ENCODE measurements at regions not wholly inside any gene's neighbourhood (a gene's known extent, or its start where the extent isn't known, plus 50 kb on each side); places are given as distances from the start of the nearest gene placed in this dataset.

DNA sequence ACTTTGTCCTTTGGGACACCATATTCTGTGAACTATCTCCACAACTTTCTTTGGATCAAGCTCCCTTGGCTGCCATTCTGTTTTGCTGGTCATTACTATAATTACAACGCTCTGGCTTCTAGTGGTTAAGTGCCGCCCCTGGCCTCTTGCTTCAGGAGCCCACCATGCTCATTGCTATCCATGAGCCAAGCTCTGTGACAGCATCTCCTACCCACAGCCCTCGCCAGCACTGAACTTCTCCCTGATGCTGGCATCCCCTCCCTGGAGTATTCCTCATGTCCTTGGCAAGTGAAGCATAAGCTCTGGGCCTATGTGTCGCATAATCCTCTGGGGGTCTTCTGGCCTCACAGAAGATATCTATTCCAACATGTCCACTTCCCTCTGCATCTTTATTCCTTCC, 60.6 kb upstream of the DHX40 start:
- Histone ChIP-seq H3K27ac (no peak overlapping the region), H3K4me1 (no peaks in the 10 kb centered on the region), H3K79me2 (no peaks in the 10 kb centered on the region)

GRCh38 chr17:59505610-59506276, 59.7 kb upstream of the DHX40 start:
- H3K36me3 ChIP-seq (ENCODE audit: control insufficient read depth, insufficient read depth, low read length): no peaks in the 10 kb centered on the region
- no peak overlapping the region for H3K4me3 ChIP-seq (ENCODE audit: low read depth, low read length)
- no peak overlapping the region for H3K9ac ChIP-seq
- no peak overlapping the region for H3K4me2 ChIP-seq (ENCODE audit: low read length)
- no peaks in the 10 kb centered on the region for H3K9me3 ChIP-seq (ENCODE audit: control insufficient read depth, low read length)
- no peak overlapping the region for H2AFZ ChIP-seq
- H3K27me3 ChIP-seq (ENCODE audit: control insufficient read depth, insufficient read depth, low read length): no peaks in the 10 kb centered on the region
- no peaks in the 10 kb centered on the region for H3K4me1 ChIP-seq
- H3K27ac ChIP-seq: no peak overlapping the region
- no peaks in the 10 kb centered on the region for H3K79me2 ChIP-seq
- TF ChIP-seq CTCF (IDR thresholded peaks at IDR 0.05): no peak

More for the DNA sequence above, 60.6 kb upstream of the DHX40 start:
- no peak for TF ChIP-seq CTCF (IDR thresholded peaks at IDR 0.05)
- Histone ChIP-seq H3K4me3 (ENCODE audit: low read depth, low read length) (no peak overlapping the region), H2AFZ (no peak overlapping the region), H3K36me3 (ENCODE audit: control insufficient read depth, insufficient read depth, low read length) (no peaks in the 10 kb centered on the region), H3K4me2 (ENCODE audit: low read length) (no peak overlapping the region), H3K9me3 (ENCODE audit: control insufficient read depth, low read length) (no peaks in the 10 kb centered on the region), H3K9ac (no peak overlapping the region), H3K27me3 (ENCODE audit: control insufficient read depth, insufficient read depth, low read length) (no peaks in the 10 kb centered on the region)

GRCh38 chr17:59506894-59507726, 58.3 kb upstream of the DHX40 start:
- no peaks in the 10 kb centered on the region for H3K79me2 ChIP-seq
- H3K4me1 ChIP-seq: no peaks in the 10 kb centered on the region
- no peak overlapping the region for H3K4me2 ChIP-seq (ENCODE audit: low read length)
- no peaks in the 10 kb centered on the region for H3K9me3 ChIP-seq (ENCODE audit: control insufficient read depth, low read length)
- no peak overlapping the region for H2AFZ ChIP-seq
- no peak overlapping the region for H3K4me3 ChIP-seq (ENCODE audit: low read depth, low read length)
- no peak for TF ChIP-seq CTCF (IDR thresholded peaks at IDR 0.05)
- H3K9ac ChIP-seq: no peak overlapping the region
- H3K36me3 ChIP-seq (ENCODE audit: control insufficient read depth, insufficient read depth, low read length): no peaks in the 10 kb centered on the region
- no peaks in the 10 kb centered on the region for H3K27me3 ChIP-seq (ENCODE audit: control insufficient read depth, insufficient read depth, low read length)
- H3K27ac ChIP-seq: no peak overlapping the region

DNA sequence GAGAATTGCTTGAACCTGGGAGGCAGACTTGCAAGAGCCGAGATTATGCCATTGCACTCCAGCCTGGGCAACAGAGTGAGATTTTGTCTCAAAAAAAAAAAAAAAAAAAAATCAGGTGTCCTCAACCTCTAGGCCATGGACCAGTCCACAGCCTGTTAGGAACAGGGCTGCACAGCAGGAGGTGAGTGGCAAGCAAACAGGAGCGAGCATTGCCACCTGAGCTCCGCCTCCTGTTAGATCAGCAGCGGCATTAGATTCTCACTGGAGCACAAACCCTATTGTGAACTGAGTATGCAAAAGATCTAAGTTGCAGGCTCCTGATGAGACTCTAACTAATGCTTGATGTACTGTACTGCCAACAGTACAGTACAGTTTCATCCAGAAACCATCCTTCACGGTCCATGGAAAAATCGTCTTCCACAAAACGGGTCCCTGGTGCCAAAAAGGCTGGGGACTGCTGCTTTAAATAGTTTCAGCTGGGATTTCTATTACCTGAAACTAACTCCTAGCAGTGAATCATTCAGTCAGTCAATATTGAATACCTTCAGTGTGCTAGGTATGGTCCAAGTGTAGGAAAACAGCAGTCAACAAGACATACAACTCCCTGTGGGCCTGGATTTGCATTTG, 56.3 kb upstream of the DHX40 start:
- no peak for TF ChIP-seq CTCF (IDR thresholded peaks at IDR 0.05)
- Histone ChIP-seq H2AFZ (no peak overlapping the region), H3K9ac (no peak overlapping the region), H3K27me3 (ENCODE audit: control insufficient read depth, insufficient read depth, low read length) (no peaks in the 10 kb centered on the region), H3K79me2 (no peaks in the 10 kb centered on the region), H3K4me3 (ENCODE audit: low read depth, low read length) (no peak overlapping the region), H3K4me1 (no peaks in the 10 kb centered on the region), H3K36me3 (ENCODE audit: control insufficient read depth, insufficient read depth, low read length) (no peaks in the 10 kb centered on the region), H3K4me2 (ENCODE audit: low read length) (no peak overlapping the region), H3K27ac (no peak overlapping the region), H3K9me3 (ENCODE audit: control insufficient read depth, low read length) (no peaks in the 10 kb centered on the region)

All from parathyroid adenoma (tissue), 2 donors.